Heart left ventricle (tissue), 13 donors: ENCODE measurements at regions not wholly inside any gene's neighbourhood (a gene's known extent, or its start where the extent isn't known, plus 50 kb on each side); places are given as distances from the start of the nearest gene placed in this dataset.

Experiments used
- CTCF ChIP-seq, 12 donors: fragments of 200-600 bp; sonication (generic) in 4 of 12; IDR thresholded peaks; one replicate each; pipeline versions ENCODE4 v1.5.0 to v1.8.0; 2018 to 2022; ENCODE audit warnings: antibody characterized with exemption in 12 of 12, mild to moderate bottlenecking in 5 of 12
- POLR2A ChIP-seq, 2 donors: fragments of 450-650 bp; IDR thresholded peaks; one replicate each; pipeline ENCODE4 v1.6.1; 2017; ENCODE audit warnings: antibody characterized with exemption in 2 of 2, mild to moderate bottlenecking in 2 of 2, moderate library complexity in 2 of 2
- donor health status: ischemic (EF 13 %, LVEDD 7.1; RV severe dilation, severe dysfunction).
- donor health status: DM: no; HTN: yes; CAD: no.
- donor health status: DM: no; HTN: no; CAD: no.
- donor health status: ischemic (EF 25% LVEDD 6.9; RV normal size, moderate dysfunction).
- donor health status: ischemic (EF 25% LVEDD 5.7; RV mildly dilated, moderate dysfunction).
- donor health status: ischemic (EF 35%, LVEDD 5.7; RV mildly dilated, moderate dysfunction).
- donor health status: nonischemic (EF 11% LVEDD 7.7; RV severe dilation, severe dysfunction).
- donor health status: DM: yes; HTN: yes; CAD: no.
- donor health status: PGD.
- donor health status: ischemic (EF 29% LVEDD 5.4; RV normal size, mild dysfunction).
- donor health status: nonischemic (EF 23%, LVEDD 6.1; RV moderate dilation, normal function).

DNA sequence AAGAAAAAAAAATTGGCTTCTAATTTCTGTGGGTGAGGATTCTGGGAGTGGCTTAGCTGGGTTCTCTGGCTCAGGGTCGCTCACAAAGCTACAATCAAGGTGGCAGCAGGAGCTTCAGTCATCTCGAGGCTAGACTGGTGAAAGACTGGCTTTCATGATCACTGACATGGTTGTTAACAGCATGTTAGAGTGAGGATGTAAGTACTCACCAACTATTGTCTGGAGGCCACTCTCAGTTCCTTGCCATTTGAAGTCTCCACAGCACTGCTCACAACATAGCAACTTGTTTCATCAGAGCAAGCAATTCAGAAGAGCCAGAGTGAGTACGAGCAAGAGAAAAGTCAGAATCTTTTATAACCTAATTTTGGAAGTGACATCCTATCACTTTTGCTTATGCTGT is 145.7 kb upstream of the PRSS16 start:
- TF ChIP-seq POLR2A (IDR thresholded peaks at IDR 0.05): no peak
- TF ChIP-seq CTCF (IDR thresholded peaks at IDR 0.05): no peak
